Vagina (tissue), 2 donors: ENCODE measurements at regions not wholly inside any gene's neighbourhood (a gene's known extent, or its start where the extent isn't known, plus 50 kb on each side); places are given as distances from the start of the nearest gene placed in this dataset.

Experiments
- DNase-seq, 2 donors: peaks; one replicate each; pipeline ENCODE4 v3.0.0-alpha.2; 2017; ENCODE audit errors: extremely low spot score in 2 of 2
- H3K27ac ChIP-seq: fragments of 200-600 bp; sonication (generic); one replicate; pipeline ENCODE4 v1.5.1; 2019
- H3K27me3 ChIP-seq: fragments of 200-600 bp; sonication (generic); one replicate; pipeline ENCODE4 v1.5.1; 2019
- H3K36me3 ChIP-seq, 2 donors: fragments of 200-600 bp; sonication (generic); one replicate each; pipeline ENCODE4 v1.5.1; 2017 to 2019
- H3K4me1 ChIP-seq: fragments of 200-600 bp; sonication (generic); one replicate; pipeline ENCODE4 v1.5.1; 2019
- H3K4me3 ChIP-seq, 2 donors: fragments of 200-600 bp; sonication (generic); 1 replicate in 1 of 2; 2 replicates in 1 of 2; pipeline ENCODE4 v1.5.1; 2016 to 2019
- H3K9me3 ChIP-seq: fragments of 200-600 bp; sonication (generic); one replicate; pipeline ENCODE4 v1.5.1; 2019
- CTCF ChIP-seq, 3 experiments: fragments of 450-650 bp in 2 of 3; fragments of 200-600 bp in 1 of 3; sonication (generic) in 1 of 3; IDR thresholded peaks; one replicate each; pipeline ENCODE4 v1.5.1; 2017 to 2019; ENCODE audit warnings: antibody characterized with exemption in 3 of 3, mild to moderate bottlenecking in 2 of 3, moderate library complexity in 2 of 3
- POLR2A ChIP-seq, 2 donors: fragments of 450-650 bp; IDR thresholded peaks; one replicate each; pipeline ENCODE4 v1.6.1; 2017; ENCODE audit warnings: antibody characterized with exemption in 2 of 2, mild to moderate bottlenecking in 2 of 2, moderate library complexity in 2 of 2
- POLR2AphosphoS5 ChIP-seq, 2 donors: sonication (generic); formaldehyde crosslinking; IDR thresholded peaks; one replicate each; pipeline ENCODE4 v1.9.0; 2017; ENCODE audit warnings: antibody characterized with exemption in 2 of 2, mild to moderate bottlenecking in 2 of 2, low read depth in 1 of 2; ENCODE audit not compliant: insufficient read depth in 1 of 2
- intact Hi-C: fragments of 100-400 bp; cut with DNase I; formaldehyde crosslinking; loops from one replicate; pipeline ENCODE4 v1.15.1; 2023

GRCh38 chr11:22510741-22511140, 114.9 kb downstream of the FANCF start:
- Histone ChIP-seq H3K9me3 (no peaks in the 10 kb centered on the region), H3K36me3 (no peaks in the 10 kb centered on the region), H3K27me3 (no peaks in the 10 kb centered on the region), H3K4me3 (no peak overlapping the region), H3K4me1 (no peaks in the 10 kb centered on the region), H3K27ac (no peak overlapping the region)
- intact Hi-C loops = no loop called here
- no peak for DNase-seq
- TF ChIP-seq CTCF (IDR thresholded peaks at IDR 0.05) (no peak), POLR2AphosphoS5 (IDR thresholded peaks at IDR 0.05; ENCODE audit: insufficient read depth in 1 of 2, low read depth in 1 of 2) (no peak)

- H3K27me3 ChIP-seq = no peaks in the 10 kb centered on the region
- no peak overlapping the region for H3K27ac ChIP-seq
- intact Hi-C loops = no loop called here
- no peaks in the 10 kb centered on the region for H3K9me3 ChIP-seq
- TF ChIP-seq POLR2AphosphoS5 (IDR thresholded peaks at IDR 0.05; ENCODE audit: insufficient read depth in 1 of 2, low read depth in 1 of 2) = no peak
- no peak for TF ChIP-seq POLR2A (IDR thresholded peaks at IDR 0.05)
- TF ChIP-seq CTCF (IDR thresholded peaks at IDR 0.05) = no peak
- no peaks in the 10 kb centered on the region for H3K36me3 ChIP-seq
- DNase-seq = no peak
- no peaks in the 10 kb centered on the region for H3K4me1 ChIP-seq
- H3K4me3 ChIP-seq = no peak overlapping the region
Observed at GRCh38 chr11:22510010-22510409, 115.6 kb downstream of the FANCF start.

- Histone ChIP-seq H3K4me3 (no peak overlapping the region), H3K27me3 (no peaks in the 10 kb centered on the region), H3K4me1 (no peaks in the 10 kb centered on the region), H3K36me3 (no peaks in the 10 kb centered on the region), H3K27ac (no peak overlapping the region), H3K9me3 (no peaks in the 10 kb centered on the region)
- TF ChIP-seq POLR2A (IDR thresholded peaks at IDR 0.05) (no peak), CTCF (IDR thresholded peaks at IDR 0.05) (no peak), POLR2AphosphoS5 (IDR thresholded peaks at IDR 0.05; ENCODE audit: insufficient read depth in 1 of 2, low read depth in 1 of 2) (no peak)
- intact Hi-C loops = no loop called here
- DNase-seq = no peak
Observed at GRCh38 chr11:22508665-22509064, 117.0 kb downstream of the FANCF start.

GRCh38 chr11:22497474-22497873, 128.1 kb downstream of the FANCF start:
- H3K4me3 ChIP-seq = no peak overlapping the region
- H3K27me3 ChIP-seq = no peaks in the 10 kb centered on the region
- TF ChIP-seq POLR2A (IDR thresholded peaks at IDR 0.05) = no peak
- TF ChIP-seq POLR2AphosphoS5 (IDR thresholded peaks at IDR 0.05; ENCODE audit: insufficient read depth in 1 of 2, low read depth in 1 of 2) = no peak
- no peak for TF ChIP-seq CTCF (IDR thresholded peaks at IDR 0.05)
- DNase-seq = no peak
- H3K4me1 ChIP-seq = no peaks in the 10 kb centered on the region
- no peaks in the 10 kb centered on the region for H3K36me3 ChIP-seq
- no peaks in the 10 kb centered on the region for H3K9me3 ChIP-seq
- intact Hi-C loops = no loop called here
- H3K27ac ChIP-seq = no peak overlapping the region

- no peak for DNase-seq
- Histone ChIP-seq H3K27me3 (no peaks in the 10 kb centered on the region), H3K36me3 (no peaks in the 10 kb centered on the region), H3K4me1 (no peaks in the 10 kb centered on the region), H3K4me3 (no peak overlapping the region), H3K9me3 (no peaks in the 10 kb centered on the region), H3K27ac (no peak overlapping the region)
- intact Hi-C loops = no loop called here
- no peak for TF ChIP-seq POLR2AphosphoS5 (IDR thresholded peaks at IDR 0.05; ENCODE audit: insufficient read depth in 1 of 2, low read depth in 1 of 2)
- no peak for TF ChIP-seq POLR2A (IDR thresholded peaks at IDR 0.05)
- no peak for TF ChIP-seq CTCF (IDR thresholded peaks at IDR 0.05)
Observed at GRCh38 chr11:22491555-22492225, 133.9 kb downstream of the FANCF start.
